ENCODE measurements at regions not wholly inside any gene's neighbourhood (a gene's known extent, or its start where the extent isn't known, plus 50 kb on each side); places are given as distances from the start of the nearest gene placed in this dataset.
A peak's percentile ranks its signal among the peaks of the same experiment; 100 is the strongest.

DNA sequence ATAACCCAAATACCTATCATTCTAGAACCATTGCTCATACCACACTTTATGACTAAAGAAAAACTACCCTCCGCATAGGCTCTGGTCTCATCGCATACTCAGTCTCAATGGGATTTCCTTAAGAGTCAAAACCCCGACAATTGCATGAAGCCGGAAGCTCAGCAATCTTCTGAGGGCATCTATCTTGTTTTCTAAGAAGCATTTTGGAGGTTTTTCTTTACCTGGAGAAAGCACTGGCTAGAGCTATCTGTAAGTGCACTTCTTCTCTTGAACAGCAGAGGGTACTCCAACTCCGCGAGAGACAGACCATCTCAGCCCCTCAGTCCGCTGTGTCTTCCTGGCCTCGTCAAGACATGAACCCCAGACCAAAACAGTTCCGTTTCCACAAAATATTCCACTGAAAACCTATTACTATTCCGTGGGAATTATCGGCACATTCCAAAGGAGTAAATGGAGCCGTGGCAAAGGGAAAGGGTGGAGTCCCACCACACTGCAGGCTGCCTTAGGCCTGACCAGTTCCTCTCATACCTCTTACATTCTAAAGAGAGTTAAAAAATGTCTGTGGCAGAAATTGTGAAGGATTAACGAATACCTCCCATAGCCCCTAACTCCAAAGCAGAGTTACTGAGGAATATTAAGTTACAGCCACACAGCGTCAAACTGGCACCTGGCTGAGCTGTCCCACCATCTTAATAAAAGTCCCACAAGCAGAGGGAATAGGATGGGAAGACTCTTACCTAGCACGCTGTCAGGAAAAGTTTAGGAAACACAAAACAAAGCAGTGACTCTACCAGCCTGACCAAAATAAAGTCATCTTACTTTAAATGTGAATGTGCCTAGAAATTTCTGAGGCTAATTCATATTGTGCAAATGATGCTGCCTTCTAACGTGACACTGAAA is 325.6 kb upstream of the VRK2 start:
- peak; percentile 50 for DNase-seq
- Histone ChIP-seq H3K4me3 (ENCODE audit: low read length) (no peak overlapping the region), H3K27ac (ENCODE audit: low read length) (no peak overlapping the region), H3K9me3 (replicated peaks; ENCODE audit: control insufficient read depth, low read depth, low read length) (no peaks in the 10 kb centered on the region), H3K27me3 (ENCODE audit: control insufficient read depth, insufficient read depth, low read length) (no peaks in the 10 kb centered on the region), H3K4me1 (ENCODE audit: control insufficient read depth, insufficient read depth, low read length) (no peaks in the 10 kb centered on the region), H3K36me3 (ENCODE audit: control insufficient read depth, insufficient read depth, low read length) (no peaks in the 10 kb centered on the region)
- WGBS (ENCODE audit: insufficient coverage), result 0% methylated on average over 2 of the region's 16 CpGs

DNA sequence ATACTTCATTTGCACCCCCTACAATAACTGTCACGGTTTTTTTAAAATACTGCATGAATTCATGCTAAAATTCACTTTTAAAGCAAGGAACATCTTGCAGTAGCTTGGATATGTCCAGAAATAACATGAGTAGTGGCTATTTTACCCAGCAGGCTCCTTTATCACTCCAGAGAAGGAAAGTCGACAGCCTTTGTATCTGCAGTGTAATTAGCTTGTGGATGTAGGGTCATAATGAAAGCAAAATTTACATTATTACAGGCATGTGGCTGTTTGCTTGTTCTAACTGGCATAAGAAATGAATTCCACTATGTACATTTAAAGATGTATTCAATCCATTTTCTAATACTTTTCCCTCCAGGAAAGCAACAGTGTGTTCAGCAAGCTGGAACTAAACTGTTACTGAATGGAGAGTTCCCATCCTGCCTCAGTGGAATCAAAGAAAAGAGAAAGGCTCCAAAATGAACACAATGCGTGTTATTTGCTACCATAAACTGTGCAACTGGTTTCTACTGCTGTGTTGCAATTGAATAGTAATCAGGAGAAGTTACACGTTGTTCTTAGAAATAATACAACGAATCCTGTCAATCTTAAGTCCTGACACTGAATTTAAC is 321.2 kb upstream of the VRK2 start:
- WGBS (ENCODE audit: insufficient coverage), result 71% methylated on average over 1 of the region's 5 CpGs
- Histone ChIP-seq H3K4me1 (ENCODE audit: control insufficient read depth, insufficient read depth, low read length) (no peaks in the 10 kb centered on the region), H3K27me3 (ENCODE audit: control insufficient read depth, insufficient read depth, low read length) (no peaks in the 10 kb centered on the region), H3K4me3 (ENCODE audit: low read length) (no peak overlapping the region), H3K27ac (ENCODE audit: low read length) (no peak overlapping the region), H3K9me3 (replicated peaks; ENCODE audit: control insufficient read depth, low read depth, low read length) (no peaks in the 10 kb centered on the region), H3K36me3 (ENCODE audit: control insufficient read depth, insufficient read depth, low read length) (no peaks in the 10 kb centered on the region)
- no peak for DNase-seq

GRCh38 chr2:57726294-57726693 is 320.3 kb upstream of the VRK2 start:
- no peaks in the 10 kb centered on the region for H3K27me3 ChIP-seq (ENCODE audit: control insufficient read depth, insufficient read depth, low read length)
- 61% methylated on average over 2 of the region's 4 CpGs for WGBS (ENCODE audit: insufficient coverage)
- no peaks in the 10 kb centered on the region for H3K9me3 ChIP-seq (replicated peaks; ENCODE audit: control insufficient read depth, low read depth, low read length)
- no peak overlapping the region for H3K27ac ChIP-seq (ENCODE audit: low read length)
- no peak for DNase-seq
- H3K4me3 ChIP-seq (ENCODE audit: low read length), result no peak overlapping the region
- H3K4me1 ChIP-seq (ENCODE audit: control insufficient read depth, insufficient read depth, low read length), result no peaks in the 10 kb centered on the region
- H3K36me3 ChIP-seq (ENCODE audit: control insufficient read depth, insufficient read depth, low read length), result no peaks in the 10 kb centered on the region

DNA sequence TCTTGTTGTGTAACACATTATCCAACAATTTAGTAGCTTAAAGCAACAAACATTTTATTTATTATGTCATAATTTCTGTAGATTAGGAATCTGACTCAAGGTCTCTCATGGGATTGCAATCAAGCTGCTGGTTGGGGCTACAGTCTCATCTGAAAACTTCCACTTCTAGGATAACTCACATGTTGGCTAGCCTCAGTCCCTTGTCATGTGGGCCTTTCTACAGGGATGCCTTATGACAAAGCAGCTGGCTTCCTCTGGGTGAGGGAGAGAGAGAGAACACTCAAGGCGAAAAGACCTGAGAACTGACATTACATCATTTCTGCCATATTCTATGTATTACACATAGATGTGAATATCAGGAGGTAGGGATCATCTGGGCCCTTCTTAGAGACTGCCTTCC is 317.9 kb upstream of the VRK2 start:
- Histone ChIP-seq H3K27me3 (ENCODE audit: control insufficient read depth, insufficient read depth, low read length) (no peaks in the 10 kb centered on the region), H3K4me3 (ENCODE audit: low read length) (no peak overlapping the region), H3K36me3 (ENCODE audit: control insufficient read depth, insufficient read depth, low read length) (no peaks in the 10 kb centered on the region), H3K4me1 (ENCODE audit: control insufficient read depth, insufficient read depth, low read length) (no peaks in the 10 kb centered on the region), H3K27ac (ENCODE audit: low read length) (no peak overlapping the region), H3K9me3 (replicated peaks; ENCODE audit: control insufficient read depth, low read depth, low read length) (no peaks in the 10 kb centered on the region)
- DNase-seq, result no peak
- no CpG with 5 or more reads among the region's 1 CpG for WGBS (ENCODE audit: insufficient coverage)

GRCh38 chr2:57733956-57734355 is 312.6 kb upstream of the VRK2 start:
- Histone ChIP-seq H3K4me1 (ENCODE audit: control insufficient read depth, insufficient read depth, low read length) (no peaks in the 10 kb centered on the region), H3K4me3 (ENCODE audit: low read length) (no peak overlapping the region), H3K9me3 (replicated peaks; ENCODE audit: control insufficient read depth, low read depth, low read length) (no peaks in the 10 kb centered on the region), H3K36me3 (ENCODE audit: control insufficient read depth, insufficient read depth, low read length) (no peaks in the 10 kb centered on the region), H3K27ac (ENCODE audit: low read length) (no peak overlapping the region), H3K27me3 (ENCODE audit: control insufficient read depth, insufficient read depth, low read length) (no peaks in the 10 kb centered on the region)
- no peak for DNase-seq

GRCh38 chr2:57740891-57741290 is 305.7 kb upstream of the VRK2 start:
- no peak for DNase-seq
- H3K36me3 ChIP-seq (ENCODE audit: control insufficient read depth, insufficient read depth, low read length), result no peaks in the 10 kb centered on the region
- H3K27ac ChIP-seq (ENCODE audit: low read length), result no peak overlapping the region
- H3K9me3 ChIP-seq (replicated peaks; ENCODE audit: control insufficient read depth, low read depth, low read length), result no peaks in the 10 kb centered on the region
- H3K27me3 ChIP-seq (ENCODE audit: control insufficient read depth, insufficient read depth, low read length), result no peaks in the 10 kb centered on the region
- H3K4me1 ChIP-seq (ENCODE audit: control insufficient read depth, insufficient read depth, low read length), result no peaks in the 10 kb centered on the region
- WGBS (ENCODE audit: insufficient coverage), result 73% methylated on average over 3 of the region's 6 CpGs
- H3K4me3 ChIP-seq (ENCODE audit: low read length), result no peak overlapping the region

DNA sequence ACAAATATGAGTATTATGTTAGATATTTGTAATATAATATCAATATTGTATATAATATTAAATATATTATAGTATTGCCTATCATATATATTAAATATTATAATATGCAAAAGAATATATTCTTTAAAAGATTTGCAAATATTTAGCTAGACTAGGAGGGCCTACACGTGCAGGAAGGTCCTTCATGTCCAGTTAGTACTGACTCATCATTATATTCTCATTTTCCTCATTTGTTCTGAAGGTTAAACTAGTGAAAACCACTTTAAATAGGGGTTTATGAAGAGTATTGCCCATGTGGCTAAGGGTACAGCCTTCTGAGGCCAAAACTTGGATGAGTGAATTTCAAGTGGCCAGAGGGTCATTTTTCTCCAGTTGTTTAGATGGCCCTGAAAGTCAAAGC is 293.0 kb upstream of the VRK2 start:
- H3K4me1 ChIP-seq (ENCODE audit: control insufficient read depth, insufficient read depth, low read length), result no peaks in the 10 kb centered on the region
- H3K4me3 ChIP-seq (ENCODE audit: low read length), result no peak overlapping the region
- no peaks in the 10 kb centered on the region for H3K9me3 ChIP-seq (replicated peaks; ENCODE audit: control insufficient read depth, low read depth, low read length)
- WGBS (ENCODE audit: insufficient coverage), result no CpG with 5 or more reads among the region's 1 CpG
- H3K27me3 ChIP-seq (ENCODE audit: control insufficient read depth, insufficient read depth, low read length), result no peaks in the 10 kb centered on the region
- no peaks in the 10 kb centered on the region for H3K36me3 ChIP-seq (ENCODE audit: control insufficient read depth, insufficient read depth, low read length)
- no peak for DNase-seq
- no peak overlapping the region for H3K27ac ChIP-seq (ENCODE audit: low read length)

DNA sequence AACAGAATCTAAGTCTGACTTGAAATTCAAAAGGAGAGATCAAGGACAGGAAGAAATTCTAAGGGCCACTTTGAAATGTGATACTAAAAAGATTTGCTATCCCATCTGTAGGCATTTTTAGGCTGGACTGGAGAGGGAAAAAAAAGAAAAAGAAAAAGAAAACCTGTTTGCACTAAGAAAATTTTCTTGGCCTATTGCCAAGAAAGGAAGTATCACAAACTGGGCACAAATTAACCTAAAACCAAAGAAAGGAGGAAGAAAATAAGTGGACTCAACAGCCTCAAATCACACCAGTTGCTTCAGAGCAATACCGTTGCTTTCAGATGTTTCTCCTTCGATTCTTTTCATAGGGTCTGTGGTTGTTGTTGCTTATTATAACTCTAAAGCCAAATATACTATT is 287.9 kb upstream of the VRK2 start:
- peaks cover 2% of the 10 kb centered on the region for H3K4me1 ChIP-seq (ENCODE audit: control insufficient read depth, insufficient read depth, low read length)
- H3K27ac ChIP-seq (ENCODE audit: low read length), result no peak overlapping the region
- H3K9me3 ChIP-seq (replicated peaks; ENCODE audit: control insufficient read depth, low read depth, low read length), result no peaks in the 10 kb centered on the region
- WGBS (ENCODE audit: insufficient coverage), result no CpG with 5 or more reads among the region's 2 CpGs
- H3K27me3 ChIP-seq (ENCODE audit: control insufficient read depth, insufficient read depth, low read length), result no peaks in the 10 kb centered on the region
- H3K36me3 ChIP-seq (ENCODE audit: control insufficient read depth, insufficient read depth, low read length), result no peaks in the 10 kb centered on the region
- H3K4me3 ChIP-seq (ENCODE audit: low read length), result no peak overlapping the region
- no peak for DNase-seq

DNA sequence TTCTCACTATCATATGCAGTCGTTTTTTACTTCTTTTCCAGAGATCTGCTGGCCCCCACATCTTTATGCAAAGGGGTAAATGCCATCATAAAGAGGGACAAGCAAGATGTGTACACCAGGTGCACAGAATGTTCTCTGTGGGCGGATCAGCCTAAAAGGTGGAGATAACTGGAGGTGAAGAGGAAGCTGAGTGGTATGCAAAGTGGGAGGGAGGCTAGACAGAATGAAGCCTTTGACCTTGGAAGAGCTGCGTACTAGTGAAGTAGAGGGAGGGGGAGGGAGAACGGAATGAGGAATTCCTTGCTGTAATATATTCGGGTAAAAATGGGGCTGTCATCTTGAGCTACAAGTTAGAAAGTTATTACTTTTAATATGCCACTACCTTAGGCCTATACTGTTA is 287.5 kb upstream of the VRK2 start:
- H3K4me1 ChIP-seq (ENCODE audit: control insufficient read depth, insufficient read depth, low read length), result peaks cover 2% of the 10 kb centered on the region
- WGBS (ENCODE audit: insufficient coverage), result 84% methylated on average over 1 of the region's 5 CpGs
- no peaks in the 10 kb centered on the region for H3K36me3 ChIP-seq (ENCODE audit: control insufficient read depth, insufficient read depth, low read length)
- no peak overlapping the region for H3K4me3 ChIP-seq (ENCODE audit: low read length)
- H3K9me3 ChIP-seq (replicated peaks; ENCODE audit: control insufficient read depth, low read depth, low read length), result no peaks in the 10 kb centered on the region
- no peaks in the 10 kb centered on the region for H3K27me3 ChIP-seq (ENCODE audit: control insufficient read depth, insufficient read depth, low read length)
- no peak overlapping the region for H3K27ac ChIP-seq (ENCODE audit: low read length)
- no peak for DNase-seq

DNA sequence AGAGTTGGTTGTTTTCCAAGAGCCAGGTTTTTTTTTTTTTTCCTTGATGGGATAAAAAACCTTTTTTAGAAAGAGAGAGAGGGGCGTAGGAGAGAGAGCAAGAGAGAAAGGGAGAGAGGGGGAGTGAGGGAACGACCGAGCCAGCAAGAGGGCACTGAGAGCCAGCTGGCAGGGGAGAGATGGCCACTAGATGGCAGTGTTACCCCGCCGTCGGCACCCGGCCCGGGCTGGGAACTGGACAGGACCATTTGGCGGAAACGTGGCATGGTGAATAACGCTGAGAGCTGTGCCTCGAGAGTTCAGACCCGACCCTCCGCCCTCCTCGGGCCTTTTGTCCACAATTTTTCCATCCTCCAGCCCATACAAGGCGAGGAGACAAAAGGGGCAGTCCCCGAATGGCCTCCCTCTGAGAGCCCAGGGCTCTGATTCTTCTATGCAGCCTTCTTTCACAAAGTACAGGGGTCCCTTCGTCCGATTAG is 286.7 kb upstream of the VRK2 start:
- Histone ChIP-seq H3K36me3 (ENCODE audit: control insufficient read depth, insufficient read depth, low read length) (no peaks in the 10 kb centered on the region), H3K4me1 (ENCODE audit: control insufficient read depth, insufficient read depth, low read length) (peaks cover 2% of the 10 kb centered on the region), H3K9me3 (replicated peaks; ENCODE audit: control insufficient read depth, low read depth, low read length) (no peaks in the 10 kb centered on the region), H3K27me3 (ENCODE audit: control insufficient read depth, insufficient read depth, low read length) (no peaks in the 10 kb centered on the region), H3K27ac (ENCODE audit: low read length) (no peak overlapping the region), H3K4me3 (ENCODE audit: low read length) (peak overlapping the region; percentile 27)
- WGBS (ENCODE audit: insufficient coverage), result 1% methylated on average over 18 of the region's 19 CpGs
- DNase-seq, result peak; percentile 87

Data from muscle of leg (tissue), 3 donors.